Gastroesophageal sphincter (tissue), 4 donors: ENCODE measurements at regions not wholly inside any gene's neighbourhood (a gene's known extent, or its start where the extent isn't known, plus 50 kb on each side); places are given as distances from the start of the nearest gene placed in this dataset.

Experiments used
- ATAC-seq: fragments of 150-250 bp; one replicate; pipeline ENCODE4 v1.9.1; 2016; ENCODE audit warnings: mild to moderate bottlenecking, moderate library complexity
- H3K27ac ChIP-seq, 4 donors: fragments of 200-600 bp; sonication (generic) in 3 of 4; 1 replicate in 3 of 4; 2 replicates in 1 of 4; pipeline ENCODE4 v1.5.1; 2016 to 2019
- H3K27me3 ChIP-seq: fragments of 200-600 bp; sonication (generic); one replicate; pipeline ENCODE4 v1.5.1; 2019
- H3K36me3 ChIP-seq, 2 donors: fragments of 200-600 bp; sonication (generic); one replicate each; pipeline ENCODE4 v1.5.1; 2019; ENCODE audit warnings: control low read depth in 1 of 2
- H3K4me1 ChIP-seq, 3 donors: fragments of 200-600 bp; sonication (generic); 1 replicate in 2 of 3; 2 replicates in 1 of 3; pipeline ENCODE4 v1.5.1; 2016 to 2019; ENCODE audit warnings: control low read depth in 2 of 3
- H3K4me3 ChIP-seq, 2 donors: fragments of 200-600 bp; sonication (generic); one replicate each; pipeline ENCODE4 v1.5.1; 2019; ENCODE audit warnings: mild to moderate bottlenecking in 1 of 2, moderate library complexity in 1 of 2
- H3K9me3 ChIP-seq, 3 donors: fragments of 200-600 bp; sonication (generic); one replicate each; pipeline ENCODE4 v1.5.1; 2017 to 2019; ENCODE audit warnings: control low read depth in 2 of 3
- EP300 ChIP-seq: sonication (generic); formaldehyde crosslinking; IDR thresholded peaks from one replicate; pipeline ENCODE4 v1.6.1; 2017; ENCODE audit warnings: antibody characterized with exemption, mild to moderate bottlenecking
- POLR2A ChIP-seq, 2 donors: fragments of 450-650 bp; IDR thresholded peaks; one replicate each; pipeline ENCODE4 v1.6.1; 2017; ENCODE audit warnings: antibody characterized with exemption in 2 of 2, mild to moderate bottlenecking in 2 of 2, moderate library complexity in 1 of 2
- POLR2AphosphoS5 ChIP-seq: sonication (generic); formaldehyde crosslinking; IDR thresholded peaks from one replicate; pipeline ENCODE4 v1.6.1; 2017; ENCODE audit warnings: antibody characterized with exemption
- WGBS, 2 donors: methylation state at CpG; one replicate each; pipeline ENCODE4 v1.1.5; 2018; ENCODE audit warnings: low coverage in 1 of 2; 5-methylcytosine and 5-hydroxymethylcytosine counted together
- TF ChIP-seq, protein P1 (sequence below), 4 experiments: fragments of 200-600 bp in 2 of 4; fragments of 450-650 bp in 2 of 4; sonication (generic) in 1 of 4; IDR thresholded peaks; one replicate each; pipeline ENCODE4 v1.5.1; 2017 to 2019; ENCODE audit warnings: antibody characterized with exemption in 4 of 4, mild to moderate bottlenecking in 2 of 4, moderate library complexity in 2 of 4

DNA sequence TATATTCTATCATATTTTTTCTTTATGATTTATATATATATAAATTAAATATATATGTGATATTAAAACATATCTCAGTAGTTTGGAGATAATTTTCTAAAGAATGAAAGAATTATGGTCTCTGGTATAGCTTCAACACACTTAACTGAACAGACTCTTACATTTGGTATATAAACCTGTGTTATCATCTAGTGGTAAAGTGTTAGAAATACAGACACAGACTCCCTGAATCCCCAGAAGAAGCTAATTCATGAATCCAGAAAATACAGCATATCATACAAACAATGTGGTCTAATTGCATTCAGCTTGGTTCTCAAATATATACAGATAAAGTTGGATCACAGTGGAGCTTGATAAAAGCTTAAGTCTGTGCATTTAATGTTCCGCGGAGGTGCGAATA, 1100.4 kb downstream of the ROBO2 start:
- 95 to 97% methylated on average over 3 of the region's 3 CpGs for WGBS, 2 donors
- peaks cover 0 to 3% (median 0%) of the 10 kb centered on the region in 3 donors for H3K9me3 ChIP-seq
- no peak overlapping the region for H3K27ac ChIP-seq
- H3K4me3 ChIP-seq: no peak overlapping the region
- no peaks in the 10 kb centered on the region for H3K27me3 ChIP-seq
- no peaks in the 10 kb centered on the region for H3K36me3 ChIP-seq
- no peak for TF ChIP-seq EP300
- TF ChIP-seq POLR2AphosphoS5: no peak
- TF ChIP-seq, protein P1, sequence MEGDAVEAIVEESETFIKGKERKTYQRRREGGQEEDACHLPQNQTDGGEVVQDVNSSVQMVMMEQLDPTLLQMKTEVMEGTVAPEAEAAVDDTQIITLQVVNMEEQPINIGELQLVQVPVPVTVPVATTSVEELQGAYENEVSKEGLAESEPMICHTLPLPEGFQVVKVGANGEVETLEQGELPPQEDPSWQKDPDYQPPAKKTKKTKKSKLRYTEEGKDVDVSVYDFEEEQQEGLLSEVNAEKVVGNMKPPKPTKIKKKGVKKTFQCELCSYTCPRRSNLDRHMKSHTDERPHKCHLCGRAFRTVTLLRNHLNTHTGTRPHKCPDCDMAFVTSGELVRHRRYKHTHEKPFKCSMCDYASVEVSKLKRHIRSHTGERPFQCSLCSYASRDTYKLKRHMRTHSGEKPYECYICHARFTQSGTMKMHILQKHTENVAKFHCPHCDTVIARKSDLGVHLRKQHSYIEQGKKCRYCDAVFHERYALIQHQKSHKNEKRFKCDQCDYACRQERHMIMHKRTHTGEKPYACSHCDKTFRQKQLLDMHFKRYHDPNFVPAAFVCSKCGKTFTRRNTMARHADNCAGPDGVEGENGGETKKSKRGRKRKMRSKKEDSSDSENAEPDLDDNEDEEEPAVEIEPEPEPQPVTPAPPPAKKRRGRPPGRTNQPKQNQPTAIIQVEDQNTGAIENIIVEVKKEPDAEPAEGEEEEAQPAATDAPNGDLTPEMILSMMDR (IDR thresholded peaks at IDR 0.05): no peak
- TF ChIP-seq POLR2A (IDR thresholded peaks at IDR 0.05): no peak
- no peak for ATAC-seq
- H3K4me1 ChIP-seq: no peaks in the 10 kb centered on the region

DNA sequence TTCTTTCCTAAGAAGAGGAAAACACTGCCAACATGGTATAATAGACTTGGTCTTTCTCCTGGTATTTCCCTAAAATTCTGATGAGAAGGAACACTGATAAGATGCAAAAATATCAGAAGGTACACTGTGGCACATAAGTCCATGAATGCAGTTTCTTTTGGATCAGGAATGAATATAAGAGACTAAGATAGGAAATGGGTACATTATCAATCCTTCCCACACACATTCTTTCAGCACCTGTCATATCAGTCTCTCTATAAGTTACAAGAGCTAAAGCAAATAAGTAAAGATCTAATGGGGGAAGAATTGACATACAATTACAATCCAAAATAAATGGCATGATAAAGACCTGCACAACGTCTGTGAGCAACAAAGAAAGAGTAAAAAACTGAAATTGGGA, 1101.0 kb downstream of the ROBO2 start:
- Histone ChIP-seq H3K36me3 (no peaks in the 10 kb centered on the region), H3K4me3 (no peak overlapping the region), H3K27me3 (no peaks in the 10 kb centered on the region), H3K4me1 (no peaks in the 10 kb centered on the region), H3K9me3 (peaks cover 0 to 3% (median 0%) of the 10 kb centered on the region in 3 donors), H3K27ac (no peak overlapping the region)
- ATAC-seq: no peak
- no peak for TF ChIP-seq POLR2AphosphoS5
- no peak for TF ChIP-seq POLR2A (IDR thresholded peaks at IDR 0.05)
- TF ChIP-seq, protein P1 (IDR thresholded peaks at IDR 0.05): no peak
- no peak for TF ChIP-seq EP300
- WGBS, 2 donors: 50 to 69% methylated on average over 1 of the region's 1 CpG

DNA sequence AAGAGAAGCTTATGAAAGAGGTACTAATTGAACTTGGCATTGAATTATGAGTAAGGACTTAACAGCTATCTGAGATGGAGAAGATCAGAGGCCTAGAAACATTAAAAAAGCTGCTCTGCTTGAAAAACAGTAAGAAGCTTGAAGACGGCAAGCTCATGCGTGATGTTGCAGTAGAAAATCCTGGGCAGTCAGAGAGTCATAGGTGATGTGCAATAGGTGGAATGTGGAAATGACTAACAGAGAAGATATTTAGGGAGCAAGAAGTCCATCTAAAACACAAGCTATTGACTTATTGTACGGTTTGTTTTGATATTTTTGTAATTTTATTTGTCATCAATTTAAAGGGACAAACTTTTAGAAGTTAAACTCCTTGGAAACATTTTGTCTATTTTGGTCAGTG, 1101.4 kb downstream of the ROBO2 start:
- H3K4me1 ChIP-seq: no peaks in the 10 kb centered on the region
- ATAC-seq: no peak
- H3K4me3 ChIP-seq: no peak overlapping the region
- H3K36me3 ChIP-seq: no peaks in the 10 kb centered on the region
- H3K9me3 ChIP-seq: peaks cover 0 to 3% (median 0%) of the 10 kb centered on the region in 3 donors
- H3K27ac ChIP-seq: no peak overlapping the region
- no peak for TF ChIP-seq POLR2A (IDR thresholded peaks at IDR 0.05)
- TF ChIP-seq, protein P1 (IDR thresholded peaks at IDR 0.05): no peak
- no peak for TF ChIP-seq POLR2AphosphoS5
- no peak for TF ChIP-seq EP300
- no peaks in the 10 kb centered on the region for H3K27me3 ChIP-seq
- WGBS, 2 donors: 84 to 96% methylated on average over 3 of the region's 3 CpGs

DNA sequence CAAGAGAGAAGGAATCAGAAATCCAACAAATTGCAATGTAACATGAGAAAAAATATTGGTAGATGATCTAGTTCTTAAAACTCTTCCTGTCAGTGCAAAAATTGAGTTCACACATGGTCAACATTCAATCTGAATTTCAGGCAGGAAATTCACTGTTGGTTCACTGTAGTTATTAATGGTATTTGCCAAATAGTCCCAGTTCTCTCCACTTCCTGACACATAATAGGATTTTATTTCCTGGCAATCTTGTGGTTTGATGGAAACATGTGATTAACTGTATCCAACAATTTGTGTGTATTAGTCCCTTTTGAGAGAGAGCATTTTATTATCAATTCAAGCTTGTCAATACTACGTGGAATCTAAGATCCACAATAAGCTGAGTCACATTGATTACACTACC, 1103.1 kb downstream of the ROBO2 start:
- TF ChIP-seq EP300 (no peak), POLR2AphosphoS5 (no peak), POLR2A (IDR thresholded peaks at IDR 0.05) (no peak)
- TF ChIP-seq, protein P1 (IDR thresholded peaks at IDR 0.05): no peak
- H3K27ac ChIP-seq: no peak overlapping the region
- H3K4me3 ChIP-seq: no peak overlapping the region
- 75 to 88% methylated on average over 1 of the region's 1 CpG for WGBS, 2 donors
- no peaks in the 10 kb centered on the region for H3K36me3 ChIP-seq
- H3K4me1 ChIP-seq: no peaks in the 10 kb centered on the region
- no peaks in the 10 kb centered on the region for H3K27me3 ChIP-seq
- peaks cover 0 to 3% (median 0%) of the 10 kb centered on the region in 3 donors for H3K9me3 ChIP-seq
- ATAC-seq: no peak

DNA sequence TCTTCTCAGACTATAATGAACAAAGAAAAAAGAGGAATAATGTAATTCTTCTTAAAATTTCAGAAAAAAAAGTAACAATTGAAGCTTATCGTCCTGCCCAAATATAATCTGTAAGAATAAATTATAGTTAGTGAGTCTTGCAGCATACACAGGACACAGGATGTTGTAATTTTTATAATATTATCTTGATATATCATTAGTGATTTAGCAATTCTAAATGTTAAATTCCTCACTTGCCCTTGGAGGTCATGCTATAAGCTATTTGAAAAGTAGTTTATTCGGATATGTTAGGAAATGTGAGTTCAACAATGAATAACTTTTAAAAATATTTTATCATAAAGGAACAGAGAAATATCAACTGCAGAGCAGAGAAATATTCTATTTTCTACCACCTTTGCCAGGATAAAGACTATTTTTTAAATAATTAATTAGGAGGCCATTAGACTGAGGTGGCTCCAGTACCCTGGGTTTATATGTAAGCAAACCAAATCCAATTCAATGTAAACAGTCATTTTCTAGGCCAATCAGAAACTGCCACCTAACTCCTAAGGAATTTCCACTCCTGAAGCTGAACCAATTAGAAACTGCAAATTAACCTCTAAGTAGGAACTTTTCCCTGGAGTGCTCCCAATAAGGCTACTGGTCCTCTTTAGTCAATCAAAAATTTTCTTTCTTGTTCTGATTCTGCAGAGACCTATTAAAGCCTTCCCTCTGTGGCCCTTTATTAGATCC, 1109.3 kb downstream of the ROBO2 start:
- 48 to 67% methylated on average over 2 of the region's 2 CpGs for WGBS, 2 donors
- ATAC-seq: no peak
- Histone ChIP-seq H3K36me3 (no peaks in the 10 kb centered on the region), H3K4me1 (no peaks in the 10 kb centered on the region), H3K9me3 (no peaks in the 10 kb centered on the region), H3K27me3 (no peaks in the 10 kb centered on the region), H3K27ac (no peak overlapping the region), H3K4me3 (no peak overlapping the region)
- no peak for TF ChIP-seq EP300
- TF ChIP-seq POLR2AphosphoS5: no peak
- TF ChIP-seq, protein P1 (IDR thresholded peaks at IDR 0.05): no peak
- no peak for TF ChIP-seq POLR2A (IDR thresholded peaks at IDR 0.05)
